ENCODE measurements at regions not wholly inside any gene's neighbourhood (a gene's known extent, or its start where the extent isn't known, plus 50 kb on each side); places are given as distances from the start of the nearest gene placed in this dataset.

- TF ChIP-seq CTCF (IDR thresholded peaks at IDR 0.05) (no peak), POLR2AphosphoS5 (IDR thresholded peaks at IDR 0.05) (no peak)
Measured at GRCh38 chr18:4748975-4749374, 293.9 kb upstream of the DLGAP1 start.
